ENCODE measurements at regions not wholly inside any gene's neighbourhood (a gene's known extent, or its start where the extent isn't known, plus 50 kb on each side); places are given as distances from the start of the nearest gene placed in this dataset.

DNA sequence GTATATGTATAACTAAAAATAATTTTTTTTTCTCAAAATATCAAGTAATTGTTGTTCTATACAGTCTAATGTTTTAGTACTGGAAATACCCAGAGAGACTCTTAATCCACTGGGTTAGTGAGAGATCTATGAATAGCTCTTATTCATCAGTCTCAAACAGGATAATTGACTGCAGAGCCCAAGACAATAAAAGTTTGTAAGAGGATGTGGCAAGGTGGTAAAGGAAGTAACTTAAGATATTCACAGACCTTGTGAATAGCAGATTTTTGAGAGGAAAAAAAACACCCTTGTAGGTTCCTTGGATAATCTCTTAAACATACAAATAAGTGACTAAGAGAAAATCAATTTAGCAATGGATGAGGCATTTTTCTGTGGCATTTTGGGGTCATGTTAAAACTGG is 210.9 kb upstream of the FAM241A start:
- ATAC-seq (no peak), DNase-seq (no peak)
- Histone ChIP-seq H3K36me3 (no peaks in the 10 kb centered on the region), H3K27ac (no peak overlapping the region), H3K4me1 (no peaks in the 10 kb centered on the region), H3K4me3 (no peak overlapping the region), H3K9me3 (no peaks in the 10 kb centered on the region), H3K27me3 (peaks cover 0 to 16% (median 7%) of the 10 kb centered on the region in 7 donors)
- no peak for TF ChIP-seq CTCF (IDR thresholded peaks at IDR 0.05)
- intact Hi-C loops (cut with DNase I), result loop anchor here in 1 of 10 donors (10.0 kb wide), 1 partner anchor 290 kb away; no protein-coding TSS in a partner anchor

DNA sequence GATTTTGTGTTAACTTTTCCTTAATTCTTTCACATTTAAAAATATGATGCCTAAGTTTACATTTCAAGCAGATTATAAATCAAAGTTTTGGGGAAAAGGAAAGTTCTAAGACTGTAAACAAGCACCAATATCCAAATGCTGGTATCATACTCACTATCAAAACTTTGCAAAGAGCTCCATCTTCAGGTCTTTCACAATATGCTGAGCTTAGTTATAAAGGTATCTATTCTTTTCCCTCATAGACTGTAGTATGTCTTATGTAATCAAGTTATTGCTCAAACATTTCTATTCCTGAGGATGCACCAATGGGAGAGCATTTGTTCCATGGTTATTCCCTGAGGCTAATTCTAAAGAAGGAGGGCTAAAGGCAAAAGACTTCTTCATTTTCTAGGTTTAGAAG is 207.9 kb upstream of the FAM241A start:
- no peaks in the 10 kb centered on the region for H3K9me3 ChIP-seq
- ATAC-seq, result no peak
- no peak overlapping the region for H3K4me3 ChIP-seq
- H3K36me3 ChIP-seq, result no peaks in the 10 kb centered on the region
- no peak for DNase-seq
- no peaks in the 10 kb centered on the region for H3K4me1 ChIP-seq
- peaks cover 0 to 11% (median 7%) of the 10 kb centered on the region in 7 donors for H3K27me3 ChIP-seq
- no peak for TF ChIP-seq CTCF (IDR thresholded peaks at IDR 0.05)
- H3K27ac ChIP-seq, result no peak overlapping the region
- intact Hi-C loops (cut with DNase I), result loop anchor here in 2 of 10 donors (2.0 to 10.0 kb wide), 2 partner anchors 31 to 293 kb away; no protein-coding TSS in a partner anchor

DNA sequence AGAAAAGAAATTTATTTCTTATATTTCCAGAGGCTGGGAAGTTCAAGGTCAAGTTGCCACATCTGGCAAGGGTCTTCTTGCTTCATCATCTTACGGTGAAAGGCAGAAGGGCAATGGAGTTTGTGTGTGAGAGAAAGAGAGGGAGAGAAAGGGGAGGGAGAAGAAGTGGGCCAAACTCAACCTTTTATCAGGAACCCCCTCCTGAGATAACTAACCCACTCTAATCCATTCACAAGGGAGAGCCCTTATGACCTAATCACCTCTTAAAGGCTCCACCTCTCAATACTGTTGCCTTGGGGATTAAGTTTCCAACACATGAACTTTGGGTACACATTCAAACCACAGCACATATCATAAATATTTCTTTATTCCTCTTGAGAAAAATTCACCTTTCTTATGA is 203.3 kb upstream of the FAM241A start:
- TF ChIP-seq CTCF (IDR thresholded peaks at IDR 0.05), result no peak
- WGBS, 2 donors, result 60 to 75% methylated on average over 1 of the region's 1 CpG
- peaks cover 0 to 3% (median 0%) of the 10 kb centered on the region in 7 donors for H3K27me3 ChIP-seq
- ATAC-seq, result no peak
- intact Hi-C loops (cut with DNase I), result no loop called here
- no peak overlapping the region for H3K4me3 ChIP-seq
- H3K27ac ChIP-seq, result no peak overlapping the region
- H3K36me3 ChIP-seq, result no peaks in the 10 kb centered on the region
- H3K4me1 ChIP-seq, result no peaks in the 10 kb centered on the region
- H3K9me3 ChIP-seq, result no peaks in the 10 kb centered on the region
- DNase-seq, result no peak

- no peak for ATAC-seq
- intact Hi-C loops (cut with DNase I), result no loop called here
- no peak for DNase-seq
- no peaks in the 10 kb centered on the region for H3K9me3 ChIP-seq
- H3K4me3 ChIP-seq, result no peak overlapping the region
- no peaks in the 10 kb centered on the region for H3K4me1 ChIP-seq
- peak in 4 of 9 donors; percentile 6 to 38 (median 23) for TF ChIP-seq CTCF (IDR thresholded peaks at IDR 0.05)
- no peak overlapping the region for H3K27ac ChIP-seq
- WGBS, 2 donors, result 11 to 17% methylated on average over 7 of the region's 7 CpGs
- no peaks in the 10 kb centered on the region for H3K36me3 ChIP-seq
- no peaks in the 10 kb centered on the region for H3K27me3 ChIP-seq
Measured at GRCh38 chr4:111943796-111944203, 201.5 kb upstream of the FAM241A start.
